HG03571 (cell line): ENCODE measurements at regions not wholly inside any gene's neighbourhood (a gene's known extent, or its start where the extent isn't known, plus 50 kb on each side); places are given as distances from the start of the nearest gene placed in this dataset.

Experiments used
- ATAC-seq: cut with Tn5 transposase; IDR thresholded peaks from one replicate; pipeline ENCODE4 v1.9.1; 2021; ENCODE audit not compliant: unreplicated experiment

DNA sequence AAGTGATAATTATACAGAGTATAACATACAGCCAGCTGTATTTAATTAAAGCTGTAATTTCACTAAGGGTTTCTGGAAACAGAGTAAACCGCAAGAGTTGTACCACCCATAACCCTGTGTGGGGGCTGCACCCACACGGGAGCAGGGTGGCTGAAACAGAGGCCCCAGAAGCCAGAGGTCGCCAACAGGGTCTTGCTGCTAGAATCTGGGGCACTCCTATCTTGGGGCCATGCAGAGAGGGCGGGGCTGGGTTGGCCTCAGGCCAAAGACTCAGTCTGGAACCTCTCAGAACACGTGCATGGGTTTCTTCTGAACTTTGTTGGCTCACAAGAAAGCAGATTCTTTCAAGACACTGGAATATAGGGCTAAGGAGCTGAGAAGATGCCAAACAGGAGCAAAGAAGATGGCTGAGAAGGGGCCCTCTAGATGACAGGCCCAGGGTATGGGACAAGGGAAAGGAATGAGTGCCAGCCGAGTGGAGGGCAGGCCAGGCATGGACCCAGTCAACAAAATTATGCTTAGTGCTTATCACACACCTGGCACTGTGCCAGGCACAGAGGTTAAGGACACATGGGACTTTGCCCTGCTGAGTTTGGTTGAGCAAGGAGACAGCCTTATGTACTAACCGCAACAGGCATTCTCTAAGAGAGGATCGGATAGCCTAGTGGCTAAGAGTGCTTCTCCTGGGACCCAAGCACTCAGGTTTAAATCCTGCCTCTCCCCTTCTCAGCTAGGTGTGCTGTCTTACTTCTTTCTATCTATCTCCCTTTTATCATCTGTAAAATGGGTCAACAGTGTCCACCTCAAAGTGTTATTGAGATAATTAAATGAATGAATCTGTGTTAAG, 96.6 kb upstream of the FOXP4 start:
- ATAC-seq: no peak

DNA sequence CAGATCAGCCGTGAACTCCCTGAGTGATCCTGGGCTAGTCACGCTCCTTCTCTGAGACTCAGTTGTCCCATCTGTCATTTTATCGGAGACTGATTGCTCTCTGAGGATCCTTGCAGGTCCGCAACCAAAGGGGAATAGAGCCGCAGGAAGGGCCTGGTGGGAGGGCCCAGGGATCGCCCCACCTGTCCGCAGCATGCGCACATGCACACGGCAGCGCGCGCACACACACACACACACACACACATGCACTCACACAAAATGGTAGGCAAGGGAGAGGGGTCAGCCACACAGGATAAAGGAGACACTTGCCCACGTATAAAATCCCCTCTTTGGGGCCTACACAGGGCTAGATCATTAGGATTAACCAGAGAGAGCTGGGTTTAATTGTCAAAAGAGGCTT, 95.6 kb upstream of the FOXP4 start:
- ATAC-seq: no peak

DNA sequence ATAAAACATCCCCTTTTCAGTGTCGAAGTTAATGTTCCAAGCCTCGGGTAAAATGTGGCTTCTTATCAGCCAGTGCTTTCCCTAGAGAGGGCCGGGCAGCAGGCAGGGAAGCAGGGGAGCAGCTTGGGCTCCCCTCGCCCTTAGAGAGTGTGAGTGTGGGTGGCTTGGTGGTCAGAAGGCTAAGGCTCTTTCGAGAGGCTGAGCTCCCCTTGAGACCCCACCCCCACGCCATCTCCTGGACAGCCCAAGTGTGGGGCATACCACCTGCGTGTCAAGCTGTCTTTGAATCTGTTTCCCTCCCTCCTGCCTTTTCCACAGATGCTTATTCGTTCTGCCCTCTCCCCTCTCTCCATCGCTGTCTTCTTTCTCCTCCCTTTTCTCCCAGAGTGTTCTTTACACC, 95.1 kb upstream of the FOXP4 start:
- no peak for ATAC-seq

DNA sequence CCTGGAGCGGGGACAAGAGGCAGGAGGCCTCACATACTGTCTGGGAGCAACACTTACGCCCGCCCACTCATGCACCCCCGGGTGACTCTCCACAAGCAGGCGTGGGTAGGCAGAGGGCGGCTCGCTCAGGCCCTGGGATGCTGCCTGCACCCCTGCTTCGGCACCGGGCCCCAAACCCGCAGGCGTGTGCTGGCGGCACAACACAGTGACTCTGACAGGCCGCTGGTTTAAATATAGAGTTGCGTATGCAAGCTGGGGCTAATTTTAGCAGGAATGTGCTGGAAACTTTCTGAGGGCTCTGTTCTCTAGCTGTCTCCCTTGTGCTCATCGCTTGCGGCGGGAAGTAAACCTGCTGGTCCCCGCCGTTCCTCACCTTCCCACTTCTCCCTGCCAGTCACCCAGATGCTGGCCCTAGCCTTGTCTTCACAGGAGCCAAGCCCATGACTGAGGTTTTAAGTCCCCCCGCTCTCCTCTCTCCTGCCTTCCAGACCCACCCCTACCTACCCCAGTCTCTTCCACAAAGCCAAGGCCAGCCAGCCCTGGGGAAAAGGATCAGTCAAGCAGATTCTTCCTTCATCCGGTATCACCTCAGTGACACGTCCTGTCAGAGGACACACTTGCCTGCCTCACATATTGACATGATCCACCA, 94.5 kb upstream of the FOXP4 start:
- no peak for ATAC-seq

DNA sequence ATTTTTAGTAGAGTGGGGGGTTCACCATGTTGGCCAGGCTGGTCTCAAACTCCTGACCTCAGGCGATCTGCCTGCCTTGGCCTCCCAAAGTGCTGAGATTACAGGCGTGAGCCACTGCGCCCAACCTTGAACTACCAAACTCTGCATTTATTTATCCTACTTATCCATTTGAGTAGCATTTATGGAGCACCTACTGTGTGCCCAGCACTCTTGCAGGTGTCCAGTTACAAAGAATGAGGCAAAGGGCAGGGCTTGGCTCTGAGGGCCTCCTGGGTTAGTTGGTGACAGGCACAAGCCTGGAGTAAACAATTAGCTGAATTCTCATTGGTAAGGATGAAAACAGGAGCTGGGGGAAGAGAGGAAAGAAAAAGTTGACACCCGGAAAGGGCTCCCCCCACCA, 93.4 kb upstream of the FOXP4 start:
- ATAC-seq: no peak

DNA sequence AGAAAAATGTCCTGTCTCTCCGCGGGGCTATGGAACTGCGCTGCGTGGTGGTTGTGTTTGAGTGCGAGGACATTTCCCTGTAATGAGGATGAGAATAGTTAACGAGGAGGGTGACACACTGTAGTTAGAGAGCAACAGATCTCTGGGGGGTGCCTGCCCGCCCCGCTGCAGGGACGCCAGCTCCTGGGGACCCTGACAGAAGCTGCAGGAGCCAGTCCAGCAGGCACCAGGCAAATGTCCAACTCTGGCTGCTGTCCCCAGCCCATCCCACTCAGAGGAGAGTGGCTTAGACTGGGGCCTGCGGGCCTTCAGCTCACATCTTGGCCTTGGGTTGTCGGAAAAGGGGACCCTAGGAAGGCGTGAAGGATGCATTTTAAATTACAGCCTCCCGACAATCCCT, 92.9 kb upstream of the FOXP4 start:
- no peak for ATAC-seq

DNA sequence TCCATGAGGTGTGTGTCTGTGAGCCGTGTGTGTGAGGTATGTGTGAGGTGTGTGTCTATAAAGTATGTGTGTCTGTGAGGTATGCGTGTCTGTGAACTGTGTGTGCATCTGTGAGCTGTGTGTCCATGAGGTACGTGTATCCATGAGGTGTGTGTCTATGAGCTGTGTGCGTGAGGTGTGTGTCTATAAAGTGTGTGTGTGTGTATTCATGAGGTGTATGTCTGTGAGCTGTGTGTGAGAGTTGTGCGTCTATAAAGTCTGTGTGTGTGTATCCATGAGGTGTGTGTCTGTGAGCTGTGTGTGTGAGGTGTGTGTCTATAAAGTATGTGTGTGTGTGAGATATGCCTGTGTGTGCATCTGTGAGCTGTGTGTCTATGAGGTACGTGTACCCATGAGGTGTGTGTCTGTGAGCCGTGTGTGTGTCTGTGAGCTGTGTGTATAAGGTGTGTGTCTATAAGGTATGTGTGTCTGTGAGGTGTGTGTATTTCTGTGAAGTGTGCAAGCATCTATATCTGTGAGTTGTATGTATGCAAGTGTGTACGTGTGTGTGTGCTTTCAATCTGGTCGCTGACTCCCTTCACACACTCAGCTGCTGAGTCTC, 91.9 kb upstream of the FOXP4 start:
- ATAC-seq: no peak

DNA sequence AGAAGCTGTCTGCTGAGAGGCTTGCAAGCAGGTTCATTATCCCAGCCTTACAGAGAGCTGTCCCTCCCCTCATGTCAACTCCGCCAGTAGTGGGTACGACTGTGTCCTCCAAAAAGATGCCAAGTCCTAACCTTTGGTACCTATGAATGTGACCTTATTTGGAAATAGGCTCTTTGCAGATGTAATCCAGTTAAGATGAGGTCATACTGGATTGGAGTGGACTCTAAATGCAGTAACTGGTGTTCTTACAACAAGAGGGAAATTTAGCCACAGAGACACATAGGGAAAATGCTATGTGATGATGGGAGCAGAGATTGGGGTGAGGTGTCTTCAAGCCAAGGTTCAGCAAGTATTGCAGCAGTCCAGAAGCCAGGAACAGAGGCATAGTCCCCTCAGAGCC, 90.8 kb upstream of the FOXP4 start:
- no peak for ATAC-seq

DNA sequence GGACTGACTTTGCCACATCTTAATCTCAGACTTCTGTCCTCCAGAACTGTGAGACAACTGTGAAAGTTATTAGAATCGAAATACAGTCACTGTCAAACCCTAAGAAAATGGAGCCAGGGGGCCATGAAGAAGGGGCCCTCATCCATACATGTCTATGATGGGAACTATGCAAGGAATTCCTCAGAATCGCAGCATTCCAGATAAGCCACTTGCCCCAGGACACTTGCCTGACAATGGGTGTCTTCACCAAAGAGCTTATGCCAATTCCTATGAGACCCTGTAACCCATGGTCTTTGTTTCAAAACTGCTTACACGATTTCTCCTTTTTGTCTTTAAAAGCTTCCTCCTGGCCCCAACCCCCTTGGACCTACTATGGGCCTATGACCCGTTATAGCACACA, 90.4 kb upstream of the FOXP4 start:
- ATAC-seq: no peak

DNA sequence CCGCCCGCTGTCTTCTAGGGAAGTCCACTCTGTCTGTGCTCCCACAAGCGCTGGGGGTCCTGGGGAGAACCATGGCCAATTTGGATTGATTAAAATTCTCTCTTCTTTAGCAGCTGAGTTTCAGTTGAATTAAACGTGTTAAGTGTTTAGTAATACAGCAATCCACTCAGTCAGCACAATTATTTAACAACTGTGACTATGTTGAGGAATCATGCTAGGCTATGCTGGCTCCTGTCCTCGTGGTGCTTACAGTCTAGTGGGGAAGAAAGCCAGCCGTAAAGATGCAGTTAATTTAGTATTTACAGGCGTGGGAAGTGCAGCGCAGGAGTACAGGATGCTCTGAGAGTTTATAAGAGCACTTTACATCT, 88.9 kb upstream of the FOXP4 start:
- no peak for ATAC-seq

DNA sequence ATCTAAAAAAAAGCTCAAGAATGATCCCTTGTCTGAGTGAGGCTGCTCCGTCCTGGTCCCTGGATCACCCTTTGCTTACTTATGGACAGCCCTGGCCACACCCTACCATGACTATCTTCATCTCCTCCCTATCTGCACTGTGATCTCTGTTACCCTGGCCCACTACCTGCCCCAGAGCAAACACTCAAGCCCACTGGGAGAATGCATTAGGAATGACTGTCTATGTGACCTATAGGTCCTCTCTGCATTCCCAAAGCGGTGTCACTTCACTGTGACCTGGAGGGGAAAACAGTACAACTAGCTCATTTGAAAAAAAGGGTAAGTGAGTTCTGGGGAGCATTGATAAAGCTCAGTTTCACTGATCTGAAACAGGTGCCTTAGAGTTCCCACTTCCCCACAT, 86.4 kb upstream of the FOXP4 start:
- ATAC-seq: no peak

DNA sequence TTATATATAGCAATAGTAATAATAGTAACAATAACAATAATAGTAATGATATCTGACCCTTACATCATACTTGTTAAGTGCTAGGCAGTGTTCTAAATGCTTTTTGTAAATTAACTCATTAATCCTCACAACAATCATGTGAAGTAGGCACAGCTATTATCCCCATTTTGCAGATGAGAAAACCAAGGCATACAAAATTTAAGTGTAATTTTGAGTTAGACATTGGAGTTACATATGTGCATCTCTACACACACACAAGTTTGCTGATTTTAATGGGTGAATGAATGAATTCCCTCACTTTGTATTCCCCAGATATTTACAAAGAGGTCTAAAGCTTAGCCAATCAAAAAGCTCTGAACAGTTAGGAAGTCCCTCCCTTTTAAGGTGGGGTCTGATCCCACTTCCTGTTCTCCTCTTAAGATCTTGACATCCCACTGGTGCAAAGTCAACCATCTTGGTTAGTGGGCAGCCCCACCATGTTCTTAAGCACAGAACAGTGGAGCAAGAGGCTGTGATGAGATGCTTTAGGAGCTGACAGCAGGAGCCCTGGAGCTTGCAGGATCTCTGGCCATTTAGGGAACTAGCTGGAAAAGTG, 85.3 kb upstream of the FOXP4 start:
- ATAC-seq: no peak

DNA sequence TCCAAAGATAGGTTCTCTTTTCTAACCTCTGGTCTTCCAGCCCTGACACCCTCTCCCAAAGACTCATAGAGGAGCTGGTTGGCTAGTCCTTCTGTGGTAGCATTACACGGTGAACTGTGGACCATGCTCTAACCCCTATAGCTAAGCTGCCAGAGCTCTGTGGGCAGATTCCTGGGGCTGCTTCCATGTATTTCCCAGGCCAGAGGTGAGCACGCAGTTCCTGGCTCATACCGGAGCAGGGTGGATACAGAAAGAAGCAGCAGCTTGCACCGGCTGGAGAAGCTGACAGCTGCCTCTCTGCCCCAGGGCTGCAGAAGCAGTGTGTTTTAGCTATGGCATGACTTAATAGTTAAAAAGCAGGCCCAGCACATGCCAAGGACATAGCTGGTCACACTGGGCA, 84.1 kb upstream of the FOXP4 start:
- ATAC-seq: no peak

DNA sequence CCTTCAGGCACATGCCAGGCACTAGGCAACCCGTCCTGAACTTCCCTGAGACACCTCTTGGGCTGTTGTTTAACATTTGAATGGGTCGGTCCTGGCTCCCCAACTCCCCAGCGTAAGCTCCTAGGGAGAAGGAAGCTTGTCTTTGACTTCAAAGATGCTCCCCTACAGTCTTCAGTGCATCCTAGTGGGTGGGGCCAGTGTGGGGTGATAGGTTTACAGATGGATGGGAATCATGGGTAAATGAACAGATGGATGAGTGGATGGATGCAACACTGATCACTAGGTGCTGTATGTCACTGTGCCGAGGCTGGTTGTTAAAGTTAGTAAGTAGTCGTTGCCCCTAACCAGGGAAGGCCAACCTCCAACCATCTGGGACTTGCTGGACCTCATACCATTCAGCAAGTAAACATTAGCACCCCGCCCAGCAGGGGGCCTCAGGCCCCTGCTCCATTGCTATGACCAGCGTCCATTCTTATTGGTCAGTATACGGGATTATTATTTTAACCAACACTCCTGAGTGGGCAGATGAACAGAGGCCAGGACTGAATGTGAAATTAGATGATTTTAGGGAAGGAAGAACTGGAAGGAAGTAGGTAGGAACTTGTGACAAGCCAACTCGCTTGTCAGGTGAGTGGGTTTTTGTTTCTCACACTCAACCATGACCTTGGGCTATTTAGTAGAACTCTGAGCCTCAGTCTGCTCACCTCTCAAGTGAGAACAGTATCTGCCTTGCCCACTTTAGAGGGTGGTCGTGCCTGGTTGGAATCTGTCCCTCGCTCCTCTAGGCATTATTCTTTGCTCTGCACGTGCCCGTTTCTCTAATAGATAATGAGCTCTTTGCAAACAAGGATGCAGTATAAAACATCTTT, 82.9 kb upstream of the FOXP4 start:
- no peak for ATAC-seq

DNA sequence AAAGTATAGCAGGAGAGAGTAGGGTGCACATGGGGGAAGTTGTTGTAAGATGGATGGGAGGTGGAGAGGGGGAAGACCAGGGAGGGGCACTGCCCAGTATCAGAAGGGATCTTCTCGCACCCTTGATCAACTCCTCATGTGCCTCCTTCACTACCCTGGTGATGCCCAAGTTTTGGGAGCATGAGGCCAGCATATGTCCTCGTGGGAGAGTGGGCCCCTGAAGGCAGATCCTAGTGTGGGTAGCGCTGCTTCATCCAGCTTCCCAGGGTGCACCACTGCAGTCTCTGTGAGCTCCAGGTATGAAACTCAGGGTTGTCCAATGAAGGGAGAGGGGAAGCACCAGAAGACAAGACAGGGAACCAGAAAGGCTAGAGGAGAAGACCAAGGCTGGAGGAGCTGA, 82.2 kb upstream of the FOXP4 start:
- ATAC-seq: no peak

DNA sequence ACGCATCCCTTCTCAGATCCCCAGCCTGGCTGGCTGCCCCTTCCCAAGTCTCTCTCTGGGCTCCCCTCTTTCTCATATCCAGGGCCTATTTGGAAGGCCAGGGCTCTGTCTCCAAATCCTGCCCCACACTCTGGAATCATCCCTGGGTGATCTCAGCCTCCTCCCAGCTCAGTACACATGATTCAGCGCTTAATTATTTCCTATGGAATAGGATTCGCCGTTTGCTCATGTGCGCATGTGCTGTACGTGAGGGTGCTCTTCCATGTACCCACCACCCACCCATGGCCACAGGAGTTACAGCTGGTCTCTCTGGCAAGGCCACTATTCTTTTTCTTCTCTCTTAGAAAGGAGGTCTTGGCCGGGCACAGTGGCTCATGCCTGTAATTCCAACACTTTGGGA, 81.7 kb upstream of the FOXP4 start:
- ATAC-seq: no peak

DNA sequence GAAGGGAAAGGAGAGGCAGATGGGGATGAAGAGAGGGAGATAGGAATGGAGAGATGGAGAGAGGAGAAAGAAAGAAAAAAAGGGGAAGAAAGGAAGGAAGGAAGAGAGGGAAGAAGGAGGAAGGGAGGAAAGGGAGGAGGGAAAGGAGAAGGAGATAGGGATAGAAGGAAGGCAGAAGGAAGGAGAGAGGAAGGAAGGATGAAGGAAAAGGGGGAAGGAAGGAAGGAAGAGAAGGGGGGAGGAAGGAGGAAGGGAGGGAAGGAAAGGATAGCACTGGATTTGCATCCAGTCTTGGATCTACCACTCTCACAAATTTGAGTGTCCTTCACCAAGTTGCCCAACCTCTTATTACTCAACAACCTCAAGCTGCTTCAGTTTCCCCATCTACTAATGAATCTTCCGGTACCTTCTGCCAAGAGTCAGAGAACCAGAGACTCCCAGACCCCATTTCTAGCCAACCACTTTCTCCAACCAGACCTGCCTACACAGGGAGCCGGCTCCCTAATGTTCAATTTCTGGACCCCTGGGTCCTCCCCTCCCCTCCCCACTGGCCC, 79.7 kb upstream of the FOXP4 start:
- ATAC-seq: no peak

DNA sequence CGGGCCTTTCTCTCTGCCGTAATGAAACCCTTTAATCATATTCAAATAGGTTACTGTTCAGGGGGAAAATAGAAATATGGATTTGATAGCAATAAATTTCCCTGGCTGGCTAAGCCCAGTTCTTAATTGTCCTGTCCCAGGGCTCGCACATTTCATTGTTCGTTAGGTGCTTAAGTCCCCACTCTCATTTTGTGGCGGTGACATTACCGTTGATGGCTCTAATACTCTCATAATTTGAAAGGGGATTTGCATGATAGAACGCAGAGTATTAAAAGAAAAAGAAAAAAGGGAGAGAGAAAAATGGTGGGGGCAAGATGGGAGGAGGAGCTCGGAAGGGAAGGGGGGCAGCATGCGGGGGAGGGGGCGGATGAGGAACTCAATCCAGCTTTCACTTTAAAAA, 79.1 kb upstream of the FOXP4 start:
- ATAC-seq: no peak

DNA sequence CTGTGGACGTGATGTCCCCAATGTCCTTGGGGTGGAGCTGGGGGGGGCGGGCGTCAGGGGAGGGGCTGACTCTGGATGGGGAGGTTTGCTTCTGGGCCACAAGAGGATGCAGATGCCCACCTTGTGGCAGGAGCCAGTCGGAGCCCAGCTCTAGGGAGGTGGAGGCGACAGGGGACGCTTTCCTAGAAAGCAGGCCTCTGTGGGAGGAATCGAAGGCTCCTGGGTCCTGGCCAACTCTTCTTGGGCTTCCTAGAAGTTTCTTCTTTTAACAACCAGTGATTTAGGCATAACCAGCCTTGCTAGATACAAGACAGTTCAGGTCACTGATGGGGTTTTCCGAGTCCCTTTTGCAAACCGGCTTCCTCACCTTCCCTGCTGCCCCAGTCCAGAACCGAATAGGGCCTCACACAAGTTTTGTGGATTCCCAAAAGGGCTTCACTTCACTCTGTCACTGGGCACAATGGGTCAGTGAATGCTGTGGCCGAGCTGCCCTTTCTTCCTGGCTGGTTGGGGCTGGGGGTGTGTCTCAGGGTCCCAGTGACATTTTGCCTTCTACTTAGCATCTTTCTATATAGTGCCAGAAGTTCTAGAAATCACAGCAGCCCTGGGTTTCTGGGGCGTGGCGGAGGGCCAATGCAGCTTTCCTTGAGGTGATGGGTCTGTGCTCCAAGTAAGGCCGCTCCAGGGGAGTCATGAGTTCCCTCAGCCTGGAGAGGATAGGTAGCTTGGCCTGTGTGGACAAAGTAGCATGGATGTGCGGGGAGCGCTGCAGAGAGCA, 78.4 kb upstream of the FOXP4 start:
- ATAC-seq: no peak
